GM12878 (cell line): ENCODE measurements at regions not wholly inside any gene's neighbourhood (a gene's known extent, or its start where the extent isn't known, plus 50 kb on each side); places are given as distances from the start of the nearest gene placed in this dataset.

ENCODE experiments used
- ATAC-seq: fragments of 200-7000 bp; cut with Tn5 transposase; 3 replicates; pipeline ENCODE4 v1.9.1; 2020; ENCODE audit warnings: mild to moderate bottlenecking, moderate library complexity
- BruUV-seq: library from RNA; stranded (reverse); fragments of 400-500 nt; replicated peaks from 2 replicates; lab custom pipeline; 2021; lab: Mats Ljungman, UMichigan
- CTCF ChIA-PET: fragments of 300-600 bp; sonication (Branson Sonifier 250); formaldehyde crosslinking; extraction: SDS; loops from one replicate; lab custom pipeline; 2021; ENCODE audit warnings: inconsistent platforms; lab: Yijun Ruan, JAX
- POLR2A ChIA-PET: fragments of 350-600 bp; formaldehyde crosslinking; extraction: SDS; loops from one replicate; lab custom pipeline; 2021; ENCODE audit warnings: inconsistent platforms; lab: Charles Lee
- RAD21 ChIA-PET: fragments of 300-600 bp; sonication (Branson Sonifier 250); formaldehyde crosslinking; loops from one replicate; lab custom pipeline; 2023; ENCODE audit warnings: antibody characterized with exemption; ENCODE audit not compliant: unreplicated experiment; lab: Charles Lee
- SMC1A ChIA-PET: fragments of 300-600 bp; sonication (Branson Sonifier 250); formaldehyde crosslinking; loops from one replicate; lab custom pipeline; 2023; ENCODE audit not compliant: unreplicated experiment, uncharacterized antibody; lab: Charles Lee
- DNase-seq: peaks from one replicate; pipeline ENCODE4 v3.0.0-alpha.2; 2011; ENCODE audit warnings: low read depth, low spot score
- FAIRE-seq: peaks from 3 replicates; lab custom pipeline; 2011; peaks lifted over from hg19 to GRCh38; lab: Jason Lieb, UNC
- H2AFZ ChIP-seq: 2 replicates; pipeline ENCODE4 v1.6.0; 2011; ENCODE audit warnings: low read depth, low read length, control low read depth; ENCODE audit not compliant: control insufficient read depth
- H3K27ac ChIP-seq: 2 replicates; pipeline ENCODE4 v1.5.1; 2011; ENCODE audit warnings: control low read depth; ENCODE audit not compliant: control insufficient read depth, insufficient read depth
- H3K27me3 ChIP-seq, 2 experiments: replicated peaks in 1 of 2; 2 replicates each; pipeline versions ENCODE4 v1.6.0 to v1.6.1; 2011; ENCODE audit warnings: low read length in 1 of 2; ENCODE audit not compliant: control insufficient read depth in 2 of 2, insufficient read depth in 2 of 2
- H3K36me3 ChIP-seq, 2 experiments: 2 replicates each; pipeline ENCODE4 v1.5.1; 2011; ENCODE audit warnings: low read length in 1 of 2; ENCODE audit not compliant: control insufficient read depth in 2 of 2, insufficient read depth in 2 of 2
- H3K4me1 ChIP-seq: 2 replicates; pipeline ENCODE4 v1.6.1; 2011; ENCODE audit warnings: mild to moderate bottlenecking, low read length, moderate library complexity, mixed read lengths; ENCODE audit not compliant: control insufficient read depth, insufficient read depth
- H3K4me2 ChIP-seq: 2 replicates; pipeline ENCODE4 v1.6.0; 2011; ENCODE audit warnings: control low read depth; ENCODE audit not compliant: control insufficient read depth, insufficient read depth
- H3K4me3 ChIP-seq: fragments of 200-600 bp; sonication (generic); 2 replicates; pipeline ENCODE4 v1.5.1; 2016
- H3K79me2 ChIP-seq: 2 replicates; pipeline ENCODE4 v1.6.0; 2011; ENCODE audit warnings: low read length; ENCODE audit not compliant: control insufficient read depth, insufficient read depth
- H3K9ac ChIP-seq: 2 replicates; pipeline ENCODE4 v1.8.0; 2011; ENCODE audit warnings: low read length, control low read depth, mixed read lengths; ENCODE audit not compliant: control insufficient read depth, insufficient read depth
- H3K9me3 ChIP-seq: replicated peaks from 3 replicates; pipeline ENCODE4 v1.5.1; 2011; ENCODE audit warnings: mild to moderate bottlenecking, low read length; ENCODE audit not compliant: control insufficient read depth, insufficient read depth
- H4K20me1 ChIP-seq: 2 replicates; pipeline ENCODE4 v1.6.0; 2011; ENCODE audit not compliant: control insufficient read depth, insufficient read depth
- ASH2L ChIP-seq: fragments of 300-600, 200-600 bp; sonication (generic); IDR thresholded peaks from 2 replicates; pipeline ENCODE4 v1.6.1; 2017; ENCODE audit warnings: low read depth, mild to moderate bottlenecking, borderline replicate concordance
- CHD4 ChIP-seq: fragments of 200-600 bp; sonication (generic); IDR thresholded peaks from 2 replicates; pipeline ENCODE4 v1.6.1; 2016; ENCODE audit warnings: mild to moderate bottlenecking
- CTCF ChIP-seq, 3 experiments: IDR thresholded peaks in 2 of 3; conservative IDR thresholded peaks in 1 of 3; 2 replicates each; pipeline ENCODE4 v1.5.1; 2011; ENCODE audit warnings: low read depth in 3 of 3, low read length in 3 of 3, mild to moderate bottlenecking in 3 of 3, control low read depth in 2 of 3, moderate library complexity in 2 of 3, inconsistent platforms in 1 of 3, mixed read lengths in 1 of 3; ENCODE audit not compliant: control insufficient read depth in 2 of 3, insufficient read depth in 1 of 3; ENCODE audit errors: extremely low read depth in 1 of 3
- ESRRA ChIP-seq: IDR thresholded peaks from 2 replicates; pipeline ENCODE4 v1.6.1; 2012; ENCODE audit warnings: mild to moderate bottlenecking, low read length, improper control_type of control experiment
- FOS ChIP-seq: IDR thresholded peaks from 3 replicates; pipeline ENCODE4 v1.6.1; 2011; ENCODE audit warnings: borderline replicate concordance; ENCODE audit not compliant: insufficient read length; ENCODE audit errors: extremely low read depth
- FOXM1 ChIP-seq: IDR thresholded peaks from 2 replicates; pipeline ENCODE4 v1.6.1; 2012; ENCODE audit warnings: low read depth, mild to moderate bottlenecking, inconsistent platforms, low read length, moderate library complexity
- KAT2A ChIP-seq: conservative IDR thresholded peaks from 2 replicates; pipeline ENCODE4 v1.6.1; 2011; ENCODE audit warnings: low read depth, low read length; ENCODE audit not compliant: control insufficient read depth
- KLF5 ChIP-seq: fragments of 450-650 bp; IDR thresholded peaks from 2 replicates; pipeline ENCODE4 v1.6.1; 2014; ENCODE audit warnings: mild to moderate bottlenecking; ENCODE audit not compliant: partially characterized antibody
- PAX5 ChIP-seq: IDR thresholded peaks from 2 replicates; pipeline ENCODE4 v1.6.1; 2011; ENCODE audit warnings: low read depth, low read length, borderline replicate concordance
- SMAD5 ChIP-seq: IDR thresholded peaks from 2 replicates; pipeline ENCODE4 v1.6.1; 2016; ENCODE audit warnings: antibody characterized with exemption, low read depth
- SREBF2 ChIP-seq: IDR thresholded peaks from 2 replicates; pipeline ENCODE4 v1.6.1; 2012; ENCODE audit warnings: mild to moderate bottlenecking, low read length
- TAF1 ChIP-seq: IDR thresholded peaks from 2 replicates; pipeline ENCODE4 v1.6.1; 2011; ENCODE audit warnings: mild to moderate bottlenecking, low read depth, low read length, borderline replicate concordance
- TARDBP ChIP-seq: IDR thresholded peaks from 2 replicates; pipeline ENCODE4 v1.6.1; 2016; ENCODE audit warnings: borderline replicate concordance
- ZNF622 ChIP-seq: fragments of 450-650 bp; IDR thresholded peaks from 2 replicates; pipeline ENCODE4 v1.6.1; 2017; ENCODE audit warnings: mild to moderate bottlenecking, inconsistent platforms
- ZZZ3 ChIP-seq: IDR thresholded peaks from 2 replicates; pipeline ENCODE4 v1.6.1; 2011; ENCODE audit warnings: low read depth; ENCODE audit not compliant: control insufficient read depth, insufficient read length
- WGBS: methylation state at CpG from one replicate; pipeline ENCODE4 v1.1.6; 2016; ENCODE audit warnings: low lambda C conversion rate; ENCODE audit not compliant: insufficient replicate concordance, insufficient coverage; ENCODE audit errors: missing lambda C conversion rate; 5-methylcytosine and 5-hydroxymethylcytosine counted together
- in situ Hi-C: fragments of 300-500 bp; cut with MboI; formaldehyde crosslinking; loops from 9 replicates; pipeline ENCODE4 v1.14.3; 2018; ENCODE audit warnings: mixed read lengths
- intact Hi-C: fragments of 100-400 bp; cut with micrococcal nuclease; formaldehyde crosslinking; loops from one replicate; pipeline ENCODE4 v1.14.2; 2022; ENCODE audit not compliant: unreplicated experiment

- no peak overlapping the region for H3K4me3 ChIP-seq
- no peaks in the 10 kb centered on the region for H3K79me2 ChIP-seq
- no peaks in the 10 kb centered on the region for H3K9me3 ChIP-seq
- ChIA-PET SMC1A (interaction anchor here (1.0 to 2.1 kb wide), 3 partner anchors 25 to 158 kb away, joined by 3 to 5 read pairs (median 3); no protein-coding TSS in a partner anchor), RAD21 (interaction anchor here (1.3 kb wide), 1 partner anchor 30 kb away, joined by 4 read pairs; no protein-coding TSS in a partner anchor), CTCF (interaction anchor here (1.4 kb wide), 1 partner anchor 104 kb away, joined by 3 read pairs; no protein-coding TSS in a partner anchor), POLR2A (no interaction called here)
- ATAC-seq (no peak), FAIRE-seq (no peak), DNase-seq (no peak)
- BruUV-seq, result no TSS peak
- no peaks in the 10 kb centered on the region for H3K36me3 ChIP-seq
- TF ChIP-seq ZNF622 (no peak), SREBF2 (no peak), FOS (no peak), KLF5 (no peak), TARDBP (no peak)
- H3K27me3 ChIP-seq, result no peaks in the 10 kb centered on the region
- intact Hi-C loops, result no loop called here
- no peaks in the 10 kb centered on the region for H3K4me1 ChIP-seq
- no peak overlapping the region for H3K27ac ChIP-seq
- H3K4me2 ChIP-seq, result no peak overlapping the region
- in situ Hi-C loops, result no loop called here
- H3K9ac ChIP-seq, result no peak overlapping the region
- no peak overlapping the region for H2AFZ ChIP-seq
- WGBS, result 13% methylated on average over 4 of the region's 4 CpGs
- H4K20me1 ChIP-seq, result no peaks in the 10 kb centered on the region
These were observed 679.2 kb downstream of the RPL10L start for GRCh38 chr14:45972416-45972815.

- no peak overlapping the region for H2AFZ ChIP-seq
- intact Hi-C loops, result no loop called here
- H3K4me2 ChIP-seq, result no peak overlapping the region
- H3K27me3 ChIP-seq, result no peaks in the 10 kb centered on the region
- ChIA-PET SMC1A (interaction anchor here (0.6 to 1.0 kb wide), 2 partner anchors 74 to 103 kb away, joined by 3 to 4 read pairs; no protein-coding TSS in a partner anchor), CTCF (no interaction called here), RAD21 (no interaction called here), POLR2A (no interaction called here)
- 45% methylated on average over 1 of the region's 1 CpG for WGBS
- H3K9me3 ChIP-seq, result no peaks in the 10 kb centered on the region
- no peak overlapping the region for H3K27ac ChIP-seq
- ATAC-seq, result no peak
- no peaks in the 10 kb centered on the region for H3K36me3 ChIP-seq
- no peak overlapping the region for H3K4me3 ChIP-seq
- in situ Hi-C loops, result no loop called here
- no peak overlapping the region for H3K9ac ChIP-seq
- no peak for FAIRE-seq
- no peaks in the 10 kb centered on the region for H3K4me1 ChIP-seq
- DNase-seq, result no peak
- BruUV-seq, result no TSS peak
- H4K20me1 ChIP-seq, result no peaks in the 10 kb centered on the region
- no peaks in the 10 kb centered on the region for H3K79me2 ChIP-seq
- TF ChIP-seq CTCF (IDR thresholded peaks at IDR 0.05 in 2 of 3, conservative IDR thresholded peaks at IDR 0.05 in 1 of 3; ENCODE audit: control insufficient read depth in 2 of 3, extremely low read depth in 1 of 3, insufficient read depth in 1 of 3, low read depth in 3 of 3, low read length in 3 of 3) (no peak), KLF5 (no peak), PAX5 (no peak), FOXM1 (no peak), ASH2L (no peak), ESRRA (no peak), SMAD5 (no peak), TAF1 (no peak), ZZZ3 (no peak), KAT2A (no peak), CHD4 (no peak)
These were observed 681.0 kb downstream of the RPL10L start for GRCh38 chr14:45970621-45971020.
